CD14-positive monocyte (primary cell): ENCODE measurements at regions not wholly inside any gene's neighbourhood (a gene's known extent, or its start where the extent isn't known, plus 50 kb on each side); places are given as distances from the start of the nearest gene placed in this dataset.

Experiments
- DNase-seq, 3 donors: peaks; one replicate each; pipeline ENCODE4 v3.0.0-alpha.2; 2011 to 2022
- H2AFZ ChIP-seq: 2 replicates; pipeline ENCODE4 v1.6.0; 2012; ENCODE audit warnings: mild to moderate bottlenecking, low read depth, low read length, inconsistent platforms; ENCODE audit not compliant: insufficient read depth, poor library complexity, severe bottlenecking
- H3K27ac ChIP-seq, 2 donors: 1 replicate in 1 of 2; 2 replicates in 1 of 2; pipeline ENCODE4 v1.5.1; 2012 to 2013; ENCODE audit warnings: low read length in 2 of 2, control low read depth in 1 of 2, inconsistent platforms in 1 of 2, low read depth in 1 of 2, mild to moderate bottlenecking in 1 of 2
- H3K27me3 ChIP-seq, 2 donors: one replicate each; pipeline versions ENCODE4 v1.6.0 to v1.6.1; 2011 to 2013; ENCODE audit warnings: low read length in 2 of 2; ENCODE audit not compliant: control insufficient read depth in 2 of 2, insufficient read depth in 2 of 2
- H3K36me3 ChIP-seq, 2 donors: replicated peaks in 1 of 2; 1 replicate in 1 of 2; 2 replicates in 1 of 2; pipeline versions ENCODE4 v1.5.1 to v1.6.1; 2012 to 2013; ENCODE audit warnings: low read length in 2 of 2, control low read depth in 1 of 2, inconsistent platforms in 1 of 2, mild to moderate bottlenecking in 1 of 2; ENCODE audit not compliant: insufficient read depth in 2 of 2, control insufficient read depth in 1 of 2
- H3K4me1 ChIP-seq, 2 donors: 1 replicate in 1 of 2; 2 replicates in 1 of 2; pipeline versions ENCODE4 v1.5.1 to v1.6.1; 2012 to 2013; ENCODE audit warnings: low read length in 2 of 2, control low read depth in 1 of 2, inconsistent platforms in 1 of 2, mild to moderate bottlenecking in 1 of 2, moderate library complexity in 1 of 2; ENCODE audit not compliant: insufficient read depth in 2 of 2, control insufficient read depth in 1 of 2
- H3K4me2 ChIP-seq: replicated peaks from 2 replicates; pipeline ENCODE3; 2012; ENCODE audit warnings: low read length, moderate library complexity, mild to moderate bottlenecking; ENCODE audit not compliant: poor library complexity, severe bottlenecking; ENCODE audit errors: extremely low read depth
- H3K4me3 ChIP-seq, 3 experiments: fragments of 200-600 bp in 1 of 3; sonication (generic) in 1 of 3; replicated peaks in 1 of 3; 1 replicate in 2 of 3; 2 replicates in 1 of 3; pipeline ENCODE4 v1.5.1; 2011 to 2013; ENCODE audit warnings: low read length in 3 of 3, mild to moderate bottlenecking in 3 of 3, control low read depth in 2 of 3, low read depth in 2 of 3, inconsistent platforms in 1 of 3, moderate library complexity in 1 of 3
- H3K79me2 ChIP-seq: 2 replicates; pipeline ENCODE4 v1.6.0; 2012; ENCODE audit warnings: mild to moderate bottlenecking, control low read depth, inconsistent platforms, low read length, moderate library complexity; ENCODE audit not compliant: insufficient read depth
- H3K9ac ChIP-seq: 2 replicates; pipeline ENCODE4 v1.6.0; 2017; ENCODE audit warnings: low read length, mild to moderate bottlenecking; ENCODE audit not compliant: insufficient read depth, poor library complexity, severe bottlenecking
- H3K9me3 ChIP-seq, 2 donors: replicated peaks in 1 of 2; 1 replicate in 1 of 2; 2 replicates in 1 of 2; pipeline versions ENCODE4 v1.5.1 to v1.6.1; 2012 to 2013; ENCODE audit warnings: low read length in 2 of 2, control low read depth in 1 of 2; ENCODE audit not compliant: control insufficient read depth in 1 of 2, insufficient read depth in 1 of 2
- H4K20me1 ChIP-seq: 2 replicates; pipeline ENCODE4 v1.6.0; 2012; ENCODE audit warnings: mild to moderate bottlenecking, low read length, control low read depth, moderate library complexity; ENCODE audit not compliant: insufficient read depth
- H3K27ac Mint-ChIP-seq, 7 donors: one replicate each; pipeline ENCODE4 v1.8.0; 2020; ENCODE audit warnings: mild to moderate bottlenecking in 7 of 7, mixed read lengths in 7 of 7, moderate library complexity in 6 of 7, inconsistent platforms in 2 of 7
- H3K27me3 Mint-ChIP-seq, 3 donors: one replicate each; pipeline ENCODE4 v1.8.0; 2021 to 2022; ENCODE audit warnings: low read depth in 3 of 3, mild to moderate bottlenecking in 3 of 3, mixed read lengths in 3 of 3, moderate library complexity in 3 of 3, inconsistent platforms in 1 of 3
- H3K36me3 Mint-ChIP-seq, 2 donors: one replicate each; pipeline ENCODE4 v1.8.0; 2020; ENCODE audit warnings: mixed read lengths in 2 of 2, inconsistent platforms in 1 of 2, mild to moderate bottlenecking in 1 of 2
- H3K4me1 Mint-ChIP-seq: one replicate; pipeline ENCODE4 v1.8.0; 2020; ENCODE audit warnings: mild to moderate bottlenecking, mixed read lengths
- H3K4me3 Mint-ChIP-seq, 2 donors: one replicate each; pipeline ENCODE4 v1.8.0; 2020; ENCODE audit warnings: mild to moderate bottlenecking in 2 of 2, mixed read lengths in 2 of 2, moderate library complexity in 1 of 2
- H3K9me3 Mint-ChIP-seq, 7 donors: one replicate each; pipeline ENCODE4 v1.8.0; 2020 to 2022; ENCODE audit warnings: mixed read lengths in 7 of 7, mild to moderate bottlenecking in 6 of 7, moderate library complexity in 6 of 7, inconsistent platforms in 2 of 7
- WGBS: methylation state at CpG from one replicate; pipeline ENCODE4 v1.1.5; 2013; ENCODE audit warnings: missing lambda C conversion rate; ENCODE audit not compliant: insufficient coverage; 5-methylcytosine and 5-hydroxymethylcytosine counted together
- intact Hi-C, 2 donors: fragments of 100-400 bp; cut with micrococcal nuclease; formaldehyde crosslinking; loops; one replicate each; pipeline versions ENCODE4 v1.15.0 to v1.15.1; 2023
- TF ChIP-seq, protein P1 (sequence below): fragments of 200-600 bp; IDR thresholded peaks from one replicate; pipeline ENCODE4 v1.8.0; 2022; ENCODE audit warnings: antibody characterized with exemption, mild to moderate bottlenecking

DNA sequence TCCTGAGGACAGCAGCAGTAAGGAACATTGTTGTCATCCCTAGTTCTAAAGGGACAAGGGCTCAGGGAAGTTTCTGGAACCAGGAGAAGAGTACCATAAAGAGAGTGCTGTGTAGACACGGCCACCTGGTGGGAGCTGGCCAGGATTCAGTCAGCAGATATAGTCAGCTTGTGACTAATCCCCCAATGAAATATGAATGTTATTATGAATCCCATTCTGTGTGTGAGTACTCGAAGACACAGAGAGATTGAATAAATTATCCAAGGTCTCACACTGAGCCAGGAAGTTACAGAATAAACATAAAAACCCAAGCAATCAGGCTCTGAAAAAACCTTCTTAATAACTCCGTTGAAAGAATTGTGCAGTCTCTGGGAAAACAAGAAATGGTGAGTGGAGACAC, 1359.5 kb downstream of the AACS start:
- TF ChIP-seq, protein P1, sequence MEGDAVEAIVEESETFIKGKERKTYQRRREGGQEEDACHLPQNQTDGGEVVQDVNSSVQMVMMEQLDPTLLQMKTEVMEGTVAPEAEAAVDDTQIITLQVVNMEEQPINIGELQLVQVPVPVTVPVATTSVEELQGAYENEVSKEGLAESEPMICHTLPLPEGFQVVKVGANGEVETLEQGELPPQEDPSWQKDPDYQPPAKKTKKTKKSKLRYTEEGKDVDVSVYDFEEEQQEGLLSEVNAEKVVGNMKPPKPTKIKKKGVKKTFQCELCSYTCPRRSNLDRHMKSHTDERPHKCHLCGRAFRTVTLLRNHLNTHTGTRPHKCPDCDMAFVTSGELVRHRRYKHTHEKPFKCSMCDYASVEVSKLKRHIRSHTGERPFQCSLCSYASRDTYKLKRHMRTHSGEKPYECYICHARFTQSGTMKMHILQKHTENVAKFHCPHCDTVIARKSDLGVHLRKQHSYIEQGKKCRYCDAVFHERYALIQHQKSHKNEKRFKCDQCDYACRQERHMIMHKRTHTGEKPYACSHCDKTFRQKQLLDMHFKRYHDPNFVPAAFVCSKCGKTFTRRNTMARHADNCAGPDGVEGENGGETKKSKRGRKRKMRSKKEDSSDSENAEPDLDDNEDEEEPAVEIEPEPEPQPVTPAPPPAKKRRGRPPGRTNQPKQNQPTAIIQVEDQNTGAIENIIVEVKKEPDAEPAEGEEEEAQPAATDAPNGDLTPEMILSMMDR, result no peak
- WGBS, result no CpG with 5 or more reads among the region's 3 CpGs

DNA sequence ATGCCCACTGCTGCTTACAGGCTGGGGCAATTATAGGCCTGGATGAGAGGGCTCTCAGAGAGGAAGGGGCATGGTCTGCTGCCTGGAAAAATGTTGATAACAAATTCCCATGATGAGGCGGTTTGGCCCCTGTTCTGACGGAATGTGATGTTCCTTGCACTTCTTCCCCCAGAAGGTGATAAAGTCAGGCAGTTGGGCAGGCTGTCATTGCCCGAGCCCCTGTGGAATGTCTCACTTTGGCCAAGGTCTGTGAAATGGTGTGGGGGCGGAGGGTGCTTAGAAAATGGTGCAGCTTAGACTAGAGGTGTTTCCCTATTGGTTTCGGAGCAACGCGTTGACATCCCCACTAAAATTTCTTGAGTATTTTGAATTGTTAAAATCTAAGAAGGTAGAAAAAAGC, 1360.0 kb downstream of the AACS start:
- no peak overlapping the region for H3K4me2 ChIP-seq
- H3K4me3 ChIP-seq, result no peak overlapping the region
- H2AFZ ChIP-seq, result no peak overlapping the region
- Mint-ChIP-seq H3K27me3 (no peaks in the 10 kb centered on the region), H3K36me3 (no peaks in the 10 kb centered on the region), H3K27ac (no peak overlapping the region), H3K9me3 (peaks cover 0 to 5% (median 2%) of the 10 kb centered on the region in 7 donors), H3K4me3 (no peak overlapping the region), H3K4me1 (no peaks in the 10 kb centered on the region)
- no peak overlapping the region for H3K9ac ChIP-seq
- H3K27me3 ChIP-seq, result no peaks in the 10 kb centered on the region
- TF ChIP-seq, protein P1, result no peak
- DNase-seq, result no peak
- no peaks in the 10 kb centered on the region for H3K79me2 ChIP-seq
- H3K36me3 ChIP-seq, result no peaks in the 10 kb centered on the region
- intact Hi-C loops, result no loop called here
- no peaks in the 10 kb centered on the region for H4K20me1 ChIP-seq
- H3K9me3 ChIP-seq, result peaks cover 0 to 11% of the 10 kb centered on the region in 2 donors
- H3K4me1 ChIP-seq, result no peaks in the 10 kb centered on the region
- no peak overlapping the region for H3K27ac ChIP-seq
- WGBS, result no CpG with 5 or more reads among the region's 7 CpGs

More for the DNA sequence above, 1359.5 kb downstream of the AACS start:
- Mint-ChIP-seq H3K27ac (no peak overlapping the region), H3K9me3 (peaks cover 0 to 7% (median 4%) of the 10 kb centered on the region in 7 donors), H3K27me3 (no peaks in the 10 kb centered on the region), H3K36me3 (no peaks in the 10 kb centered on the region), H3K4me3 (no peak overlapping the region), H3K4me1 (no peaks in the 10 kb centered on the region)
- peaks cover 0 to 16% of the 10 kb centered on the region in 2 donors for H3K9me3 ChIP-seq
- no peaks in the 10 kb centered on the region for H4K20me1 ChIP-seq
- H3K79me2 ChIP-seq, result no peaks in the 10 kb centered on the region
- H3K9ac ChIP-seq, result no peak overlapping the region
- no peaks in the 10 kb centered on the region for H3K27me3 ChIP-seq
- H3K4me2 ChIP-seq, result no peak overlapping the region
- no peak overlapping the region for H3K4me3 ChIP-seq
- H3K27ac ChIP-seq, result no peak overlapping the region
- no peak for DNase-seq
- H3K4me1 ChIP-seq, result no peaks in the 10 kb centered on the region
- no peak overlapping the region for H2AFZ ChIP-seq
- intact Hi-C loops, result no loop called here
- no peaks in the 10 kb centered on the region for H3K36me3 ChIP-seq
